Left lung (tissue), 4 donors: ENCODE measurements at regions not wholly inside any gene's neighbourhood (a gene's known extent, or its start where the extent isn't known, plus 50 kb on each side); places are given as distances from the start of the nearest gene placed in this dataset.

Source experiments
- ATAC-seq: fragments of 200-7000 bp; cut with Tn5 transposase; one replicate; pipeline ENCODE4 v1.9.1; 2020; ENCODE audit warnings: moderate library complexity
- DNase-seq, 4 donors: peaks; one replicate each; pipeline ENCODE4 v3.0.0-alpha.2; 2013 to 2020
- H3K27ac ChIP-seq, 2 donors: fragments of 200-600 bp; sonication (generic) in 1 of 2; one replicate each; pipeline versions ENCODE4 v1.5.0 to v1.8.0; 2020 to 2021
- H3K27me3 ChIP-seq, 2 donors: fragments of 200-600 bp; sonication (generic) in 1 of 2; one replicate each; pipeline versions ENCODE4 v1.5.0 to v1.8.0; 2020 to 2021
- H3K36me3 ChIP-seq, 2 donors: fragments of 200-600 bp; sonication (generic) in 1 of 2; one replicate each; pipeline versions ENCODE4 v1.5.0 to v1.8.0; 2020 to 2021
- H3K4me1 ChIP-seq, 2 donors: fragments of 200-600 bp; one replicate each; pipeline ENCODE4 v1.8.0; 2021
- H3K4me3 ChIP-seq, 2 donors: fragments of 200-600 bp; sonication (generic) in 1 of 2; one replicate each; pipeline versions ENCODE4 v1.5.0 to v1.8.0; 2020 to 2021; ENCODE audit warnings: mild to moderate bottlenecking in 1 of 2
- H3K9me3 ChIP-seq, 2 donors: fragments of 200-600 bp; sonication (generic) in 1 of 2; one replicate each; pipeline versions ENCODE4 v1.5.0 to v1.8.0; 2020 to 2021
- intact Hi-C, 2 donors: fragments of 100-400 bp; cut with DNase I; formaldehyde crosslinking; loops; one replicate each; pipeline versions ENCODE4 v1.11.2 to v1.14.2; 2022
- TF ChIP-seq, protein P1 (sequence below), 2 donors: fragments of 200-600 bp; sonication (generic) in 1 of 2; IDR thresholded peaks; one replicate each; pipeline versions ENCODE4 v1.5.0 to v1.8.0; 2021; ENCODE audit warnings: antibody characterized with exemption in 2 of 2
- donor health status: DM: no; HTN: yes; CAD: no.
- donor health status: DM: no; HTN: no; CAD: no.

DNA sequence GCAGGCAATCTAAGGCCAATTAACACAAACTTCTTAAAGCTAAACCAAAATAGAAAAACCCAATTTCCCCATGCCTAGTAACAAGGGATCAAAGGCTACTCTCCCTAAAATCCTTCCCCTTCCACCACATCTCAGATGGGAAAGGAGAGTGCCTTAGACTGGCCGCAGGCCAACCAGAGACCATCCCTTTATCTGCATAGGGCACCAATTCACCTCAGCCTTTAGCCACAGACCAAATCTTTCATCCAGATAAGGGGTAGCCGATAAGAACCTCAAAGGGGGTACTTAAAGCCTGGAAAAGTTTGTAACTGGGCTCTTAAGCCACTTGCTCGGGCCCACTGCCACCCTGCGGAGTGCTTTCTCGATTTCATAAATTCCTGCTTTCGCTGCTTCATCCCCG is 68.3 kb downstream of the TEX13C start:
- TF ChIP-seq, protein P1, sequence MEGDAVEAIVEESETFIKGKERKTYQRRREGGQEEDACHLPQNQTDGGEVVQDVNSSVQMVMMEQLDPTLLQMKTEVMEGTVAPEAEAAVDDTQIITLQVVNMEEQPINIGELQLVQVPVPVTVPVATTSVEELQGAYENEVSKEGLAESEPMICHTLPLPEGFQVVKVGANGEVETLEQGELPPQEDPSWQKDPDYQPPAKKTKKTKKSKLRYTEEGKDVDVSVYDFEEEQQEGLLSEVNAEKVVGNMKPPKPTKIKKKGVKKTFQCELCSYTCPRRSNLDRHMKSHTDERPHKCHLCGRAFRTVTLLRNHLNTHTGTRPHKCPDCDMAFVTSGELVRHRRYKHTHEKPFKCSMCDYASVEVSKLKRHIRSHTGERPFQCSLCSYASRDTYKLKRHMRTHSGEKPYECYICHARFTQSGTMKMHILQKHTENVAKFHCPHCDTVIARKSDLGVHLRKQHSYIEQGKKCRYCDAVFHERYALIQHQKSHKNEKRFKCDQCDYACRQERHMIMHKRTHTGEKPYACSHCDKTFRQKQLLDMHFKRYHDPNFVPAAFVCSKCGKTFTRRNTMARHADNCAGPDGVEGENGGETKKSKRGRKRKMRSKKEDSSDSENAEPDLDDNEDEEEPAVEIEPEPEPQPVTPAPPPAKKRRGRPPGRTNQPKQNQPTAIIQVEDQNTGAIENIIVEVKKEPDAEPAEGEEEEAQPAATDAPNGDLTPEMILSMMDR (IDR thresholded peaks at IDR 0.05), result no peak
- Histone ChIP-seq H3K27me3 (no peaks in the 10 kb centered on the region), H3K4me3 (no peak overlapping the region), H3K9me3 (no peaks in the 10 kb centered on the region), H3K27ac (no peak overlapping the region), H3K4me1 (no peaks in the 10 kb centered on the region), H3K36me3 (no peaks in the 10 kb centered on the region)
- intact Hi-C loops, result no loop called here
- DNase-seq (peak in 1 of 4 donors; percentile 2), ATAC-seq (no peak)

DNA sequence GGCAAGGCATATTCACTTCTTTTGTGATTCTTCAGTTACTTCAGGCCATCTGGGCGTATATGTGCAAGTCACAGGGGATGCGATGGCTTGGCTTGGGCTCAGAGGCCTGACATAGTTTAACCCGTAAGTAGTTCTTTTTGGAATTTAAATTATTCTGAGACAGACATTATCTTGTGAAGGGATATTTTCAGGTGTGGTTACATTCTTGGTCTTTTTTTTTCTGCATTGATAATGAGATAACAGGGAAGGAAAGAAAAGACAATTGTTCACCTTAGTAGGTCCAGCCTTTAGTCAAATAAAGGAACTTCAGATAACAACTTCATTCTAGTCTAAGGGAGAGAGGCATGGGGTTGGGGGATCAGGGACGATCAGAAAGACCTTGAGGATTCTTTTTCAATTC is 74.8 kb downstream of the TEX13C start:
- no peaks in the 10 kb centered on the region for H3K4me1 ChIP-seq
- TF ChIP-seq, protein P1 (IDR thresholded peaks at IDR 0.05), result no peak
- H3K27ac ChIP-seq, result no peak overlapping the region
- no peak overlapping the region for H3K4me3 ChIP-seq
- no peaks in the 10 kb centered on the region for H3K36me3 ChIP-seq
- no peak for DNase-seq
- intact Hi-C loops, result no loop called here
- no peaks in the 10 kb centered on the region for H3K27me3 ChIP-seq
- H3K9me3 ChIP-seq, result no peaks in the 10 kb centered on the region
- no peak for ATAC-seq

DNA sequence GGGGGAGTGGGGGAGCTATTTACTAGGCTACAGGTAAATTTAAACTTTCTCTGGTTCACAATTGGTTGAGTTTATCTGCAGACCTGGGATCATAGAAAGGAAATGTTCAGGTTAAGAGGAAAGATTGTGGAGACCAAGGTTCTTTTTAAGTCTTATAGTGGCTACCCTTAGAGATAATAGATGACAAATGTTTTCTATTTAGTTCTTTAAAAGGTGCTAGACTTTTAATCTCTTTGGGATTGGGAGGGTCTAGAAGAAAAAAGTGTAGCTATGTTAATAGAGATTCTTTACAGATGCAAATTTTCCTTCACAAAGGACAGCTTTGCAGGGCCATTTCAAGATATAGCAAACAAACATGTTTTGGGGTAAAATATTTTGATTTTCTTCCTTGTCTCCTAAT is 76.0 kb downstream of the TEX13C start:
- ATAC-seq, result no peak
- H3K4me1 ChIP-seq, result no peaks in the 10 kb centered on the region
- H3K36me3 ChIP-seq, result no peaks in the 10 kb centered on the region
- no peaks in the 10 kb centered on the region for H3K9me3 ChIP-seq
- H3K4me3 ChIP-seq, result no peak overlapping the region
- TF ChIP-seq, protein P1 (IDR thresholded peaks at IDR 0.05), result no peak
- H3K27me3 ChIP-seq, result no peaks in the 10 kb centered on the region
- intact Hi-C loops, result no loop called here
- no peak for DNase-seq
- no peak overlapping the region for H3K27ac ChIP-seq

DNA sequence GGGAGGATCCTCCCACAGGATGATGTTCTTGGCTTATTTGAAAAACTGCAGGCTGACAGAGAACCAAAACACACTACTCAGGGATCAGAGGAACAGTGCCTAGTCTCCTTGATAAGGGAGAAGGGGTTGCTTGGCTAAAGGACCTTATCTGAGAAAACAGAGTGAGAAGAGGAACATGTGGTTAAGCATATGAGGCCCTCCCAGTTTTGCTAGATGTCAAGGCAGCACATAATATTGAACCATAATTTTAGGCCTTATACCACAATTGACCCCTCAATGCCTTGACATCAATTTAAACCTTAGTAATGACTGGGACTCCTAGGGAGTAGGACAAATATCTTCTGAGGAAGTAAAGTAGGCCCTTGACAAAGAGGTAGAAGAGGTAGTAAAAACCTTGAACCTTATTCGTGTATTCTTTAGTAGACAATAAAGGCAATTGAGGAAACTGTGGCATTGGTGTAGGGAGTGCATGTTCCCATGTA is 79.3 kb downstream of the TEX13C start:
- Histone ChIP-seq H3K4me1 (no peaks in the 10 kb centered on the region), H3K27ac (no peak overlapping the region), H3K36me3 (no peaks in the 10 kb centered on the region), H3K4me3 (no peak overlapping the region), H3K9me3 (no peaks in the 10 kb centered on the region), H3K27me3 (no peaks in the 10 kb centered on the region)
- TF ChIP-seq, protein P1 (IDR thresholded peaks at IDR 0.05), result no peak
- intact Hi-C loops, result no loop called here
- no peak for DNase-seq
- no peak for ATAC-seq

DNA sequence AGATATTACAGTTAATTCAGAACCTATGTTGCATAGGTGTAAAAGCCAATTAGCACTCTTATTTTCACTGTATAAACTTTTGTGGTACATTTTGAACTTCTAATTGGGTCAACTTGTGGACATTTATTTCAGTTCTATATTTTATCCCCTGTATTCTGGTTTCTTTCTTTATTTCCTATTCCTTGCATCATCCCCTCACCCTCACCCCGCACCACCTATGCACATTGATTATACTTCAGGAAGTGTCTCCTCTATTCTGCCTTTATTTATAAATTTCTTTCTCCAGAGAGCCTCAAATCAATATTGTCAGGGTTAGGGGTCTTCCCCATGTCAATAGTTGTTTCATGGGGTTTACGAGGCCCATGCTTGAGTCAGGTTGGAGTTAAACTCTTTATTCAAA is 83.1 kb downstream of the TEX13C start:
- ATAC-seq, result no peak
- TF ChIP-seq, protein P1 (IDR thresholded peaks at IDR 0.05), result no peak

More for the DNA sequence above, 83.1 kb downstream of the TEX13C start:
- Histone ChIP-seq H3K9me3 (no peaks in the 10 kb centered on the region), H3K27ac (no peak overlapping the region), H3K36me3 (no peaks in the 10 kb centered on the region), H3K4me3 (no peak overlapping the region), H3K4me1 (no peaks in the 10 kb centered on the region), H3K27me3 (no peaks in the 10 kb centered on the region)
- DNase-seq, result no peak
- intact Hi-C loops, result no loop called here
